Astrocyte (in vitro differentiated cells and primary cell): ENCODE measurements at regions not wholly inside any gene's neighbourhood (a gene's known extent, or its start where the extent isn't known, plus 50 kb on each side); places are given as distances from the start of the nearest gene placed in this dataset.

ENCODE experiments used
- DNase-seq: peaks from one replicate; pipeline ENCODE4 v3.0.0-alpha.2; 2010; ENCODE audit warnings: low read depth
- FAIRE-seq: peaks from 2 replicates; lab custom pipeline; 2011; peaks lifted over from hg19 to GRCh38; lab: Jason Lieb, UNC
- H2AFZ ChIP-seq: 2 replicates; pipeline ENCODE4 v1.6.0; 2012; ENCODE audit warnings: low read depth, low read length, inconsistent platforms
- H3K27ac ChIP-seq: 2 replicates; pipeline ENCODE4 v1.5.1; 2011; ENCODE audit warnings: low read depth, low read length, inconsistent platforms
- H3K27me3 ChIP-seq: 2 replicates; pipeline ENCODE4 v1.6.0; 2011; ENCODE audit warnings: low read length, inconsistent platforms; ENCODE audit not compliant: insufficient read depth
- H3K36me3 ChIP-seq: 2 replicates; pipeline ENCODE4 v1.5.1; 2011; ENCODE audit warnings: low read length, inconsistent platforms; ENCODE audit not compliant: insufficient read depth
- H3K4me1 ChIP-seq: 2 replicates; pipeline ENCODE4 v1.5.1; 2011; ENCODE audit warnings: low read length, inconsistent platforms; ENCODE audit not compliant: insufficient read depth
- H3K4me2 ChIP-seq: 2 replicates; pipeline ENCODE4 v1.6.0; 2012; ENCODE audit warnings: low read length, inconsistent platforms
- H3K4me3 ChIP-seq: 2 replicates; pipeline ENCODE4 v1.5.1; 2011; ENCODE audit warnings: low read depth, mild to moderate bottlenecking, low read length, inconsistent platforms; ENCODE audit not compliant: insufficient read depth
- H3K79me2 ChIP-seq: 2 replicates; pipeline ENCODE4 v1.6.0; 2012; ENCODE audit warnings: mild to moderate bottlenecking, low read length, inconsistent platforms; ENCODE audit not compliant: insufficient read depth
- H3K9ac ChIP-seq: 2 replicates; pipeline ENCODE4 v1.6.0; 2012; ENCODE audit warnings: mild to moderate bottlenecking, low read length, inconsistent platforms
- H3K9me3 ChIP-seq: 2 replicates; pipeline ENCODE4 v1.5.1; 2012; ENCODE audit warnings: low read depth, mild to moderate bottlenecking, low read length, inconsistent platforms; ENCODE audit not compliant: insufficient read depth
- H4K20me1 ChIP-seq: 2 replicates; pipeline ENCODE4 v1.6.0; 2012; ENCODE audit warnings: low read length, inconsistent platforms; ENCODE audit not compliant: insufficient read depth
- H3K27ac Mint-ChIP-seq: one replicate; pipeline ENCODE4 v1.8.0; 2021; ENCODE audit warnings: mild to moderate bottlenecking, mixed read lengths; ENCODE audit not compliant: unreplicated experiment
- H3K27me3 Mint-ChIP-seq: one replicate; pipeline ENCODE4 v1.8.0; 2021; ENCODE audit warnings: low read depth, mixed read lengths; ENCODE audit not compliant: unreplicated experiment
- H3K36me3 Mint-ChIP-seq: one replicate; pipeline ENCODE4 v1.8.0; 2021; ENCODE audit warnings: low read depth, mixed read lengths; ENCODE audit not compliant: unreplicated experiment
- H3K4me1 Mint-ChIP-seq: one replicate; pipeline ENCODE4 v1.8.0; 2021; ENCODE audit warnings: low read depth, mixed read lengths; ENCODE audit not compliant: unreplicated experiment
- H3K4me3 Mint-ChIP-seq: one replicate; pipeline ENCODE4 v1.8.0; 2021; ENCODE audit warnings: mild to moderate bottlenecking, moderate library complexity, mixed read lengths; ENCODE audit not compliant: unreplicated experiment
- H3K9me3 Mint-ChIP-seq: one replicate; pipeline ENCODE4 v1.8.0; 2021; ENCODE audit warnings: mild to moderate bottlenecking, mixed read lengths; ENCODE audit not compliant: unreplicated experiment
- EZH2 ChIP-seq: IDR thresholded peaks from 2 replicates; pipeline ENCODE4 v1.6.1; 2012; ENCODE audit warnings: mild to moderate bottlenecking, low read length, inconsistent platforms; ENCODE audit not compliant: insufficient read depth
- TF ChIP-seq, protein P1 (sequence below): IDR thresholded peaks from 2 replicates; pipeline ENCODE4 v1.5.1; 2011; ENCODE audit warnings: low read depth, mild to moderate bottlenecking, inconsistent platforms, low read length, moderate library complexity; ENCODE audit not compliant: insufficient read depth

DNA sequence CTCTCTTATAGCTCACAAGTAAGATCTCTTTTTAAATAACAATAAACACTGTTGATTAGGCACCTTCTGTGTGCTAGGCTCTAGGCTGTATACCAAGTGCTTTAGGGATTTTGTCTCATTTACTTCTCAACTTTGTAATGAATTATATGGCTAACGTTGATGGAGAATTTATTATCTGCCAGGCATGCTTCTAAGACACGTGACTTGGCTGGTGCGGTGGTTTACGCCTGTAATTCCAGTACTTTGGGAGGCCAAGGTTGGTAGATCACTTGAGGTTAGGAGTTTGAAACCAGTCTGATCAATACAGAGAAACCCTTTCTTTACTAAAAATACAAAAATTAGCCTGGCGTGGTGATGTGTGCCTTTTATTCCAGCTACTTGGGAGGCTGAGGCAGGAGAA, 1202.8 kb upstream of the TMEM132C start:
- H3K9me3 ChIP-seq: no peaks in the 10 kb centered on the region
- H3K9ac ChIP-seq: no peak overlapping the region
- H3K36me3 Mint-ChIP-seq: no peaks in the 10 kb centered on the region
- H3K4me3 Mint-ChIP-seq: no peak overlapping the region
- H3K27me3 Mint-ChIP-seq: no peaks in the 10 kb centered on the region
- no peak overlapping the region for H3K27ac ChIP-seq
- H3K4me1 ChIP-seq: no peaks in the 10 kb centered on the region
- DNase-seq (no peak), FAIRE-seq (no peak)
- TF ChIP-seq EZH2: no peak
- TF ChIP-seq, protein P1, sequence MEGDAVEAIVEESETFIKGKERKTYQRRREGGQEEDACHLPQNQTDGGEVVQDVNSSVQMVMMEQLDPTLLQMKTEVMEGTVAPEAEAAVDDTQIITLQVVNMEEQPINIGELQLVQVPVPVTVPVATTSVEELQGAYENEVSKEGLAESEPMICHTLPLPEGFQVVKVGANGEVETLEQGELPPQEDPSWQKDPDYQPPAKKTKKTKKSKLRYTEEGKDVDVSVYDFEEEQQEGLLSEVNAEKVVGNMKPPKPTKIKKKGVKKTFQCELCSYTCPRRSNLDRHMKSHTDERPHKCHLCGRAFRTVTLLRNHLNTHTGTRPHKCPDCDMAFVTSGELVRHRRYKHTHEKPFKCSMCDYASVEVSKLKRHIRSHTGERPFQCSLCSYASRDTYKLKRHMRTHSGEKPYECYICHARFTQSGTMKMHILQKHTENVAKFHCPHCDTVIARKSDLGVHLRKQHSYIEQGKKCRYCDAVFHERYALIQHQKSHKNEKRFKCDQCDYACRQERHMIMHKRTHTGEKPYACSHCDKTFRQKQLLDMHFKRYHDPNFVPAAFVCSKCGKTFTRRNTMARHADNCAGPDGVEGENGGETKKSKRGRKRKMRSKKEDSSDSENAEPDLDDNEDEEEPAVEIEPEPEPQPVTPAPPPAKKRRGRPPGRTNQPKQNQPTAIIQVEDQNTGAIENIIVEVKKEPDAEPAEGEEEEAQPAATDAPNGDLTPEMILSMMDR: no peak
- H3K4me1 Mint-ChIP-seq: no peaks in the 10 kb centered on the region
- no peaks in the 10 kb centered on the region for H4K20me1 ChIP-seq
- H3K9me3 Mint-ChIP-seq: peaks cover 12% of the 10 kb centered on the region
- no peak overlapping the region for H3K4me2 ChIP-seq
- H3K79me2 ChIP-seq: no peaks in the 10 kb centered on the region
- no peaks in the 10 kb centered on the region for H3K27me3 ChIP-seq
- H3K27ac Mint-ChIP-seq: no peak overlapping the region
- no peaks in the 10 kb centered on the region for H3K36me3 ChIP-seq
- no peak overlapping the region for H3K4me3 ChIP-seq
- H2AFZ ChIP-seq: no peak overlapping the region

DNA sequence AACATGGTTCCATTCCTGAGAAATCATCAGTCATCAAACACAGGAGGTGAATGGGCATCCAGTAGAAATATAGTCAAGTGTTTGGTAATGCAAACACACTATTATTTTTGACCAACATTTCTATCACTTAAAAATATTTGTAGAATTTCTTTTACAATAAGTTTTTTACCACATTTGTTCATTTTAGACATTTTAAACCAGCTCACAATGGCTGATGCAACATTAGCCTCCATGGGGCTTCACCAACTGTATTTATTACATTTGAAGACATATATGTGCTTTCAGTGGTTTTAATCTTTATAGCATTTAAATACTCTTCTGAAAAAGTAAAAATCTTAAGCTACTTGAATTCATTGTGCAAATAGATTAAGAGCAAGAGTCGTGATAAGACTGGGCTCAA, 1201.4 kb upstream of the TMEM132C start:
- Histone ChIP-seq H3K27me3 (no peaks in the 10 kb centered on the region), H3K9ac (no peak overlapping the region), H3K4me1 (no peaks in the 10 kb centered on the region), H3K36me3 (no peaks in the 10 kb centered on the region), H2AFZ (no peak overlapping the region), H3K27ac (no peak overlapping the region), H3K4me3 (no peak overlapping the region), H3K9me3 (no peaks in the 10 kb centered on the region), H3K4me2 (no peak overlapping the region), H4K20me1 (no peaks in the 10 kb centered on the region), H3K79me2 (no peaks in the 10 kb centered on the region)
- DNase-seq: no peak
- H3K4me3 Mint-ChIP-seq: no peak overlapping the region
- H3K9me3 Mint-ChIP-seq: peaks cover 10% of the 10 kb centered on the region
- H3K4me1 Mint-ChIP-seq: no peaks in the 10 kb centered on the region
- FAIRE-seq: no peak
- no peaks in the 10 kb centered on the region for H3K36me3 Mint-ChIP-seq
- no peak overlapping the region for H3K27ac Mint-ChIP-seq
- TF ChIP-seq EZH2: no peak
- TF ChIP-seq, protein P1: no peak
- no peaks in the 10 kb centered on the region for H3K27me3 Mint-ChIP-seq

GRCh38 chr12:127070515-127071157, 1196.3 kb upstream of the TMEM132C start:
- Histone ChIP-seq H3K4me1 (no peaks in the 10 kb centered on the region), H3K36me3 (no peaks in the 10 kb centered on the region), H3K79me2 (no peaks in the 10 kb centered on the region), H3K9me3 (no peaks in the 10 kb centered on the region), H2AFZ (no peak overlapping the region), H3K9ac (no peak overlapping the region), H3K4me2 (no peak overlapping the region), H4K20me1 (no peaks in the 10 kb centered on the region), H3K4me3 (no peak overlapping the region), H3K27me3 (no peaks in the 10 kb centered on the region), H3K27ac (no peak overlapping the region)
- no peak for TF ChIP-seq EZH2
- no peak for FAIRE-seq
- Mint-ChIP-seq H3K4me1 (no peaks in the 10 kb centered on the region), H3K27me3 (no peaks in the 10 kb centered on the region), H3K36me3 (no peaks in the 10 kb centered on the region), H3K27ac (no peak overlapping the region), H3K9me3 (peaks cover 1% of the 10 kb centered on the region), H3K4me3 (no peak overlapping the region)
- DNase-seq: no peak
